Fibroblast of mammary gland (primary cell): ENCODE measurements at regions not wholly inside any gene's neighbourhood (a gene's known extent, or its start where the extent isn't known, plus 50 kb on each side); places are given as distances from the start of the nearest gene placed in this dataset.

Experiments used
- DNase-seq: peaks from one replicate; pipeline ENCODE4 v3.0.0-alpha.2; 2010; ENCODE audit warnings: low read depth
- H3K4me3 ChIP-seq: 2 replicates; pipeline ENCODE4 v1.5.1; 2011; ENCODE audit warnings: low read depth, mild to moderate bottlenecking, low read length, moderate library complexity; ENCODE audit not compliant: control insufficient read depth
- TF ChIP-seq, protein P1 (sequence below): conservative IDR thresholded peaks from 2 replicates; pipeline ENCODE4 v1.5.1; 2011; ENCODE audit warnings: low read depth, low read length, inconsistent platforms; ENCODE audit not compliant: control insufficient read depth, insufficient read depth

- no peak for DNase-seq
- TF ChIP-seq, protein P1, sequence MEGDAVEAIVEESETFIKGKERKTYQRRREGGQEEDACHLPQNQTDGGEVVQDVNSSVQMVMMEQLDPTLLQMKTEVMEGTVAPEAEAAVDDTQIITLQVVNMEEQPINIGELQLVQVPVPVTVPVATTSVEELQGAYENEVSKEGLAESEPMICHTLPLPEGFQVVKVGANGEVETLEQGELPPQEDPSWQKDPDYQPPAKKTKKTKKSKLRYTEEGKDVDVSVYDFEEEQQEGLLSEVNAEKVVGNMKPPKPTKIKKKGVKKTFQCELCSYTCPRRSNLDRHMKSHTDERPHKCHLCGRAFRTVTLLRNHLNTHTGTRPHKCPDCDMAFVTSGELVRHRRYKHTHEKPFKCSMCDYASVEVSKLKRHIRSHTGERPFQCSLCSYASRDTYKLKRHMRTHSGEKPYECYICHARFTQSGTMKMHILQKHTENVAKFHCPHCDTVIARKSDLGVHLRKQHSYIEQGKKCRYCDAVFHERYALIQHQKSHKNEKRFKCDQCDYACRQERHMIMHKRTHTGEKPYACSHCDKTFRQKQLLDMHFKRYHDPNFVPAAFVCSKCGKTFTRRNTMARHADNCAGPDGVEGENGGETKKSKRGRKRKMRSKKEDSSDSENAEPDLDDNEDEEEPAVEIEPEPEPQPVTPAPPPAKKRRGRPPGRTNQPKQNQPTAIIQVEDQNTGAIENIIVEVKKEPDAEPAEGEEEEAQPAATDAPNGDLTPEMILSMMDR: no peak
- H3K4me3 ChIP-seq: no peak overlapping the region
Measured at GRCh38 chr5:173715607-173716006, 99.2 kb upstream of the BOD1 start.

- TF ChIP-seq, protein P1: no peak
- no peak for DNase-seq
- no peak overlapping the region for H3K4me3 ChIP-seq
Measured at GRCh38 chr5:173716058-173716682, 99.7 kb upstream of the BOD1 start.

GRCh38 chr5:173717959-173718358, 101.5 kb upstream of the BOD1 start:
- H3K4me3 ChIP-seq: no peak overlapping the region
- TF ChIP-seq, protein P1: no peak

DNA sequence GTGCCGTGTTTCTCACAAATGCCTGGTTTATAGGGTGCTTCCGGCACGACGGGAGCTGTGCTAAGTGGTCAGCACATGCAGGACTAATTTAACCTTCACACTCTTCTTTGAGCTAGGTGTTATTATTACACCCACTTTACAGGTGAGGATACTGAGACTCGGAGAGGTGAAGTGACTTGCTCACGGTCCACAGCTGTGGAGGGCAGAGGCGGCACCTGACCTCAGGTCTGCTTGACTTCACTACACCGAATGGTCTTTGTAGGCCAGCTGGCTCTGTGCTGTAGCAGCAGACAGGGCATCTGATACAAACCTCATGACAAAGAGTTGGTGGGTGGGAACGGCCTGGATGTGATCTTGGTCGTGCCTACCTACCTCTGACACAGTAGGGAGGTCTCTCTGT, 102.0 kb upstream of the BOD1 start:
- DNase-seq: no peak
- TF ChIP-seq, protein P1: no peak
- H3K4me3 ChIP-seq: no peak overlapping the region

More at GRCh38 chr5:173717959-173718358, 101.5 kb upstream of the BOD1 start:
- DNase-seq: no peak

DNA sequence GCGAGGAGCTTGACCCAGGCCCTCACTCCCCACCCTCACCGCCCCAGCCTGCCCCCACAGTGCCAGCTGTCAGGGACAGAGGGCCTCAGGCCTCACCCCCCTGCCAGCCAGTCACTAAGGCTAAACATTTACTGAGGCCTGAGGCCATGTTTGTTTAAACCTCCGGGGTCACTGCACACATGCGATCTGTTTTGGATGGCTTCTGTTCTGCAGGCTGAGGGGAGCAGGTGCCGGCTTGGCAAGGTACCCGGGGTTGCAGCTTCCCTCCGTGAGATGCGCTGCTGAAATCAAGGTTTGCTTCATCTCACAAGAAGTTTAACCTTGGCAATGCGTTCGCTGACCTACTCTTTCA, 103.3 kb upstream of the BOD1 start:
- DNase-seq: no peak
- TF ChIP-seq, protein P1: no peak
- H3K4me3 ChIP-seq: no peak overlapping the region

GRCh38 chr5:173720286-173720952, 104.0 kb upstream of the BOD1 start:
- TF ChIP-seq, protein P1: no peak
- DNase-seq: no peak
- H3K4me3 ChIP-seq: no peak overlapping the region
